ENCODE measurements at regions not wholly inside any gene's neighbourhood (a gene's known extent, or its start where the extent isn't known, plus 50 kb on each side); places are given as distances from the start of the nearest gene placed in this dataset.

GRCh38 chr2:187922846-187923245 lies 368.6 kb upstream of the TFPI start:
- DNase-seq (ENCODE audit: extremely low read depth, insufficient read length) = no peak
- no peak for TF ChIP-seq CTCF (IDR thresholded peaks at IDR 0.05; ENCODE audit: insufficient read depth, low read length, poor library complexity, severe bottlenecking)
- H3K36me3 ChIP-seq (ENCODE audit: control insufficient read depth, insufficient read depth, low read length) = no peaks in the 10 kb centered on the region

GRCh38 chr2:187924293-187924692 lies 367.4 kb upstream of the GULP1 start:
- Histone ChIP-seq H3K36me3 (ENCODE audit: control insufficient read depth, insufficient read depth, low read length) (no peaks in the 10 kb centered on the region), H3K27me3 (replicated peaks; ENCODE audit: control insufficient read depth, insufficient read depth, low read length) (no peaks in the 10 kb centered on the region), H3K4me3 (replicated peaks; ENCODE audit: low read depth, low read length) (no peak overlapping the region)
- DNase-seq (ENCODE audit: extremely low read depth, insufficient read length) = no peak
- TF ChIP-seq CTCF (IDR thresholded peaks at IDR 0.05; ENCODE audit: insufficient read depth, low read length, poor library complexity, severe bottlenecking) = no peak

More at GRCh38 chr2:187922846-187923245, 368.6 kb upstream of the TFPI start:
- Histone ChIP-seq H3K4me3 (replicated peaks; ENCODE audit: low read depth, low read length) (no peak overlapping the region), H3K27me3 (replicated peaks; ENCODE audit: control insufficient read depth, insufficient read depth, low read length) (no peaks in the 10 kb centered on the region)

- no peak for DNase-seq (ENCODE audit: extremely low read depth, insufficient read length)
- Histone ChIP-seq H3K4me3 (replicated peaks; ENCODE audit: low read depth, low read length) (no peak overlapping the region), H3K27me3 (replicated peaks; ENCODE audit: control insufficient read depth, insufficient read depth, low read length) (no peaks in the 10 kb centered on the region), H3K36me3 (ENCODE audit: control insufficient read depth, insufficient read depth, low read length) (no peaks in the 10 kb centered on the region)
- TF ChIP-seq CTCF (IDR thresholded peaks at IDR 0.05; ENCODE audit: insufficient read depth, low read length, poor library complexity, severe bottlenecking) = no peak
These were observed 357.4 kb upstream of the GULP1 start for GRCh38 chr2:187934236-187934635.

GRCh38 chr2:187934692-187935091 lies 357.0 kb upstream of the GULP1 start:
- H3K4me3 ChIP-seq (replicated peaks; ENCODE audit: low read depth, low read length) = no peak overlapping the region
- TF ChIP-seq CTCF (IDR thresholded peaks at IDR 0.05; ENCODE audit: insufficient read depth, low read length, poor library complexity, severe bottlenecking) = no peak
- no peaks in the 10 kb centered on the region for H3K36me3 ChIP-seq (ENCODE audit: control insufficient read depth, insufficient read depth, low read length)
- no peak for DNase-seq (ENCODE audit: extremely low read depth, insufficient read length)
- no peaks in the 10 kb centered on the region for H3K27me3 ChIP-seq (replicated peaks; ENCODE audit: control insufficient read depth, insufficient read depth, low read length)

GRCh38 chr2:187935126-187935525 lies 356.5 kb upstream of the GULP1 start:
- Histone ChIP-seq H3K27me3 (replicated peaks; ENCODE audit: control insufficient read depth, insufficient read depth, low read length) (no peaks in the 10 kb centered on the region), H3K36me3 (ENCODE audit: control insufficient read depth, insufficient read depth, low read length) (no peaks in the 10 kb centered on the region), H3K4me3 (replicated peaks; ENCODE audit: low read depth, low read length) (no peak overlapping the region)
- no peak for TF ChIP-seq CTCF (IDR thresholded peaks at IDR 0.05; ENCODE audit: insufficient read depth, low read length, poor library complexity, severe bottlenecking)
- no peak for DNase-seq (ENCODE audit: extremely low read depth, insufficient read length)

GRCh38 chr2:187936228-187936627 lies 355.4 kb upstream of the GULP1 start:
- TF ChIP-seq CTCF (IDR thresholded peaks at IDR 0.05; ENCODE audit: insufficient read depth, low read length, poor library complexity, severe bottlenecking) = no peak
- Histone ChIP-seq H3K27me3 (replicated peaks; ENCODE audit: control insufficient read depth, insufficient read depth, low read length) (no peaks in the 10 kb centered on the region), H3K4me3 (replicated peaks; ENCODE audit: low read depth, low read length) (no peak overlapping the region), H3K36me3 (ENCODE audit: control insufficient read depth, insufficient read depth, low read length) (no peaks in the 10 kb centered on the region)
- DNase-seq (ENCODE audit: extremely low read depth, insufficient read length) = no peak
